Upper lobe of left lung (tissue), 6 donors: ENCODE measurements at regions not wholly inside any gene's neighbourhood (a gene's known extent, or its start where the extent isn't known, plus 50 kb on each side); places are given as distances from the start of the nearest gene placed in this dataset.

Experiments used
- ATAC-seq, 2 donors: fragments of 200-7000 bp; cut with Tn5 transposase; one replicate each; pipeline ENCODE4 v1.9.1; 2022; ENCODE audit warnings: mild to moderate bottlenecking in 2 of 2, moderate library complexity in 2 of 2; ENCODE audit not compliant: low FRiP score in 2 of 2
- DNase-seq, 2 donors: peaks; one replicate each; pipeline ENCODE4 v3.0.0-alpha.2; 2019 to 2020
- H3K27ac ChIP-seq, 4 donors: fragments of 200-600 bp; sonication (generic); one replicate each; pipeline ENCODE4 v1.5.1; 2016 to 2019
- H3K27me3 ChIP-seq, 4 donors: fragments of 200-600 bp; sonication (generic); one replicate each; pipeline ENCODE4 v1.5.1; 2017 to 2019
- H3K36me3 ChIP-seq, 4 donors: fragments of 200-600 bp; sonication (generic); one replicate each; pipeline ENCODE4 v1.5.1; 2016 to 2019
- H3K4me1 ChIP-seq, 4 donors: fragments of 200-600 bp; sonication (generic); one replicate each; pipeline ENCODE4 v1.5.1; 2018 to 2019
- H3K4me3 ChIP-seq, 4 donors: fragments of 200-600 bp; sonication (generic); one replicate each; pipeline ENCODE4 v1.5.1; 2017 to 2019; ENCODE audit warnings: mild to moderate bottlenecking in 2 of 4, moderate library complexity in 1 of 4
- H3K9me3 ChIP-seq, 4 donors: fragments of 200-600 bp; sonication (generic); one replicate each; pipeline ENCODE4 v1.5.1; 2018 to 2019
- EP300 ChIP-seq, 4 donors: sonication (generic); formaldehyde crosslinking; IDR thresholded peaks; one replicate each; pipeline ENCODE4 v1.5.1; 2017; ENCODE audit warnings: antibody characterized with exemption in 4 of 4, control low read depth in 2 of 4
- POLR2A ChIP-seq, 4 donors: fragments of 450-650 bp; IDR thresholded peaks; one replicate each; pipeline ENCODE4 v1.5.1; 2016 to 2017; ENCODE audit warnings: antibody characterized with exemption in 4 of 4, mild to moderate bottlenecking in 2 of 4
- POLR2AphosphoS5 ChIP-seq, 2 donors: sonication (generic); formaldehyde crosslinking; IDR thresholded peaks; one replicate each; pipeline ENCODE4 v1.5.1; 2017; ENCODE audit warnings: antibody characterized with exemption in 2 of 2
- WGBS, 2 donors: methylation state at CpG; one replicate each; pipeline ENCODE4 v1.1.5; 2017 to 2018; 5-methylcytosine and 5-hydroxymethylcytosine counted together
- TF ChIP-seq, protein P1 (sequence below), 6 experiments: fragments of 450-650 bp in 4 of 6; fragments of 200-600 bp in 2 of 6; sonication (generic) in 2 of 6; IDR thresholded peaks; one replicate each; pipeline ENCODE4 v1.5.1; 2016 to 2019; ENCODE audit warnings: antibody characterized with exemption in 6 of 6
- donor health status: DM: no; HTN: no; CAD: no; lungs with moderate emphysema.
- donor health status: DM: no; HTN: yes; CAD: no; lungs with severe emphysema.

DNA sequence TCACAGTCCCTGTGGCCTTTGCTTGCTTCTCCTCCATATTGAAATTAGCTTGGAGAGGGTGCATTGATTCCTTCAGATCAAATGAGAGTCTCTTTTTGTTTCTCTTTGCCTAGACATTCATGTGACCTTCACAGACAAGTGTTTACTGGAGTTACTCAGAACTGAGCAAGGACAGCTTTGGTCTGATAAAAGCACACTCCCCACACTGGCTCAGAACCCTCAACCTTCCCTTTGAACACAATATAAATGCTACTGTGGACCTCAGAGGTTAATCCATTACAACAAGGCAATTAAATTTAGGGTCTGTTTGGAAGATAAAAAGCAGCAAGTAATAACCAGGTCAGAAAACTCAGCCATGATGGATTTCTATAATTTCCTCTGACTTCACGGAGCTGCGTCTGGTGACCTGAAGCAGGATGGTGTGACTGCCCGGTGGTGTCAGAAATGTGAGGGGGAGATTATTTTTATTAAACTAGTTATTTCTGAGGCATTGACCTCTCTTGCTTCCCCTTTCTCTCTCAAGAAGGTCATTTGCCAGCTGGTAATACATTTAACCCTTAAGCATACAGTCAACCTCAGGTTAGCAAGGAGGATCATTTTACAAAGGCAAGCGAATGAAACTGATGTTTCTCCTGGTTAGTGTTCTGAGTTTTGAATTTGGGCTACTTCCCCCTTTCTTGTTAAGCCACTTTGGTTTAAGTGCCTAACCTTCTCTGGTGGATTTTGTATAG is 208.2 kb downstream of the CLIC5 start:
- H3K36me3 ChIP-seq: no peaks in the 10 kb centered on the region
- H3K27me3 ChIP-seq: no peaks in the 10 kb centered on the region
- WGBS, 2 donors: 77 to 88% methylated on average over 4 of the region's 4 CpGs
- H3K9me3 ChIP-seq: no peaks in the 10 kb centered on the region
- no peak for TF ChIP-seq EP300 (IDR thresholded peaks at IDR 0.05)
- TF ChIP-seq, protein P1, sequence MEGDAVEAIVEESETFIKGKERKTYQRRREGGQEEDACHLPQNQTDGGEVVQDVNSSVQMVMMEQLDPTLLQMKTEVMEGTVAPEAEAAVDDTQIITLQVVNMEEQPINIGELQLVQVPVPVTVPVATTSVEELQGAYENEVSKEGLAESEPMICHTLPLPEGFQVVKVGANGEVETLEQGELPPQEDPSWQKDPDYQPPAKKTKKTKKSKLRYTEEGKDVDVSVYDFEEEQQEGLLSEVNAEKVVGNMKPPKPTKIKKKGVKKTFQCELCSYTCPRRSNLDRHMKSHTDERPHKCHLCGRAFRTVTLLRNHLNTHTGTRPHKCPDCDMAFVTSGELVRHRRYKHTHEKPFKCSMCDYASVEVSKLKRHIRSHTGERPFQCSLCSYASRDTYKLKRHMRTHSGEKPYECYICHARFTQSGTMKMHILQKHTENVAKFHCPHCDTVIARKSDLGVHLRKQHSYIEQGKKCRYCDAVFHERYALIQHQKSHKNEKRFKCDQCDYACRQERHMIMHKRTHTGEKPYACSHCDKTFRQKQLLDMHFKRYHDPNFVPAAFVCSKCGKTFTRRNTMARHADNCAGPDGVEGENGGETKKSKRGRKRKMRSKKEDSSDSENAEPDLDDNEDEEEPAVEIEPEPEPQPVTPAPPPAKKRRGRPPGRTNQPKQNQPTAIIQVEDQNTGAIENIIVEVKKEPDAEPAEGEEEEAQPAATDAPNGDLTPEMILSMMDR (IDR thresholded peaks at IDR 0.05): no peak
- no peak for TF ChIP-seq POLR2AphosphoS5 (IDR thresholded peaks at IDR 0.05)
- TF ChIP-seq POLR2A (IDR thresholded peaks at IDR 0.05): no peak
- no peaks in the 10 kb centered on the region for H3K4me1 ChIP-seq
- ATAC-seq (no peak), DNase-seq (no peak)
- H3K27ac ChIP-seq: no peak overlapping the region
- H3K4me3 ChIP-seq: no peak overlapping the region

- 36 to 59% methylated on average over 1 of the region's 1 CpG for WGBS, 2 donors
- no peak for TF ChIP-seq POLR2A (IDR thresholded peaks at IDR 0.05)
- TF ChIP-seq, protein P1 (IDR thresholded peaks at IDR 0.05): no peak
- no peak for TF ChIP-seq POLR2AphosphoS5 (IDR thresholded peaks at IDR 0.05)
- no peak for TF ChIP-seq EP300 (IDR thresholded peaks at IDR 0.05)
- H3K27ac ChIP-seq: no peak overlapping the region
- H3K27me3 ChIP-seq: no peaks in the 10 kb centered on the region
- no peak overlapping the region for H3K4me3 ChIP-seq
- no peaks in the 10 kb centered on the region for H3K9me3 ChIP-seq
- no peaks in the 10 kb centered on the region for H3K4me1 ChIP-seq
- no peak for ATAC-seq
- no peaks in the 10 kb centered on the region for H3K36me3 ChIP-seq
- no peak for DNase-seq
Measured at GRCh38 chr6:45806172-45806571, 209.5 kb downstream of the CLIC5 start.

- Histone ChIP-seq H3K4me3 (no peak overlapping the region), H3K36me3 (no peaks in the 10 kb centered on the region), H3K4me1 (no peaks in the 10 kb centered on the region), H3K9me3 (no peaks in the 10 kb centered on the region), H3K27me3 (no peaks in the 10 kb centered on the region), H3K27ac (no peak overlapping the region)
- ATAC-seq: peak in 1 of 2 donors; percentile 60
- DNase-seq: no peak
- TF ChIP-seq POLR2A (IDR thresholded peaks at IDR 0.05) (no peak), EP300 (IDR thresholded peaks at IDR 0.05) (no peak), POLR2AphosphoS5 (IDR thresholded peaks at IDR 0.05) (no peak)
- TF ChIP-seq, protein P1 (IDR thresholded peaks at IDR 0.05): no peak
- WGBS, 2 donors: 67 to 89% methylated on average over 4 of the region's 4 CpGs
Measured at GRCh38 chr6:45803071-45803470, 212.6 kb downstream of the CLIC5 start.

DNA sequence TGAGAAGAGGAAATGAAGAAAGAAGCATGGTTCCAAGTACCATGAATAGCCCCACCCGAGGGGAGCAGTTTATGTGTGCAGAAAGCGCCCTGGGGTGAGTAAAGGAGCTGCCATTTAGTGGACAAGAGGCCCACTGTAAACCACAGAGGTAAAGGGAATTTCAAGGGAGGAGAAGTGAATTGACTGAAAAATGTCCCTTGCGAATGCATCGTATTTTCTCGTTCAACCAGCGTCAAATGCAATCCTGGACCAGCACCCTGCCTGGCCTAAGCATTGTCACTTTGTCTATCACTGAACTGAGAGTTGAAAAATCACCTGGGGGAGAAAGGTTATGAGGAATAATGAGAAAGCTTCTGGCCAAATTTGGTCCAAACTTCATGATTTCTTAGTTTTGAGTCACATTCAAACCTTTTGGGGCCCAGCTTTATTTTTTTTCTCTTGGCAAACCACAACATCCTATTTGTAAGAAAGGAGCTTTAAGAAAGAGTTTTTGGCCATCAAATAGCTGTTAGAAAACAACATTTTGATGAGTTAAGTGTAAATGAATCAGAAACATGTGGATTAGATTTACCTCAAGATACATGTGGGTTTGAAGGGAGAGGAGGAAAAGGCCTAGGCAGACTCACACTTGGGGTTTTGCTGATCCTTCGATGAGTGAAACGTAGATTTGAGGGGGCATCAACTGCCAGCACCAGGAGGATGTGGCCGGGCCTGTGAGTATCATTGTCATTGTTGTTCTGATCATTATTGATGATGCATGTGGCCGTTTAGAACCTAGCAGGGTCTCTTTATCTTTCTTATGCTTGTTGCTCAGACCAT is 214.0 kb downstream of the CLIC5 start:
- WGBS, 2 donors: 54 to 76% methylated on average over 10 of the region's 10 CpGs
- H3K27ac ChIP-seq: no peak overlapping the region
- TF ChIP-seq EP300 (IDR thresholded peaks at IDR 0.05) (no peak), POLR2A (IDR thresholded peaks at IDR 0.05) (no peak)
- TF ChIP-seq, protein P1 (IDR thresholded peaks at IDR 0.05): no peak
- no peaks in the 10 kb centered on the region for H3K27me3 ChIP-seq
- no peaks in the 10 kb centered on the region for H3K9me3 ChIP-seq
- DNase-seq: no peak
- no peak for ATAC-seq
- H3K36me3 ChIP-seq: no peaks in the 10 kb centered on the region
- H3K4me1 ChIP-seq: no peaks in the 10 kb centered on the region
- H3K4me3 ChIP-seq: no peak overlapping the region
